Activated CD4-positive, alpha-beta T cell treated with anti-CD3 and anti-CD28 coated beads, Interleukin-2, amount 50 U/mL, for 16 hours (primary cell): ENCODE measurements at regions not wholly inside any gene's neighbourhood (a gene's known extent, or its start where the extent isn't known, plus 50 kb on each side); places are given as distances from the start of the nearest gene placed in this dataset.
"Not testable (repeated sequence)": the region's sequence is repeated elsewhere in the genome, so short reads cannot be mapped to it uniquely, and the experiment has no call there.

Experiments used
- DNase-seq: peaks from one replicate; pipeline ENCODE4 v3.0.0-alpha.2; 2020

DNA sequence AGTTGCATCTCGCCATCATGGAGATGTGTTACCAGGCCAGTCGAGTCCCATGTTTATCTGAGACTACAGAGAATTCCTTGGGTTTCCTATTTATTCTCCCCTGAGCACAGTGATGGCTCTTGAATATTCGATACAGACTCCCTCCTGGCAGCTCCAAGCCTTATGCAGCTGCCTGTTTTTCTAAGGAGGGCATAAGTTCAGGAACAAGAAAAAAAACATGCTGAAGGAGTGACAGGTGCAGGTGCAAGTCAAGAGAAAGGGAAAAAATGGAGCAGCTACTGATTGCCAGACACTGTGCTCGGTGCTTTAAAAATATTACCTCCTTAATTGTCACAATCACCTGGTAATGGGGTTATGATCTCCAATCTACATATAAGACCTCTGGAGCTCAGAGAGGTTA is 177.2 kb upstream of the DPP10 start:
- no peak for DNase-seq

- DNase-seq = no peak
Observed at GRCh38 chr2:114274957-114275356, 167.5 kb upstream of the DPP10 start.

DNA sequence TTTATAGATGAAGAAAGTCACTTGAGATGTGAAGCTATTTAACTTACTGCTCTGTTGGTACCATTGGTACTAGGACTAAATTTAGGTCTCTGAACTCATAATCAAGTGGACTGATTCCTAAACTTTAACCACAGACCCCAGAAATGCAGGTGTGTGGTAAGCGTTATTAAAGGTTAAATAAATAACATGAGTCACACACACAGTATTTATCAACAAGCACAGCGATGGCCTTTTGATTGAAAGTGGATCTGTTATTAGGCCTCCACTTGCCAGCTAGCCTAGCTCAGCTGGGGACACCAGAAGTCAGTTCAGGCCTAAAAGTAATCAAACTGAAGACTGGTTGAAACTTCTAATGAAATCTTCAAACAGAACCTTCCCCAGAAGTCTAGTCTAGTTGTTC is 161.3 kb upstream of the DPP10 start:
- no peak for DNase-seq

GRCh38 chr2:114283774-114284173 is 158.7 kb upstream of the DPP10 start:
- DNase-seq = no peak

DNA sequence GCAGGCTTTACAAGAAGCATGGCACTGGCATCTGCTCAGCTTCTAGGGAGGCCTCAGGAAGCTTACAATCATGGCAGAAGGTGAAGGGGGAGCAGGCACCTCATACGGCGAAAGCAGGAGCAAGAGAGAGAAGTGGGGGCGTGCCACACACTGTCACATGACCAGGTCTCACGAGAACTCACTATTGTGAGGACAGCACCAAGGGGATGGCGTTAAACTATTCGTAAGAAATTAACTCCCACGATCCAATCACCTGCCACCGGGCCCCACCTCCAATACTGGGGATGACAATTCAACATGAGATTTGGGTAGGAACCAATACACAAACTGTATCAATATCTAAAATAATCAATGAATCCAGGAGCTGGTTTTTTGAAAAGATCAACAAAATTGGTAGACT is 156.0 kb upstream of the DPP10 start:
- no peak for DNase-seq

DNA sequence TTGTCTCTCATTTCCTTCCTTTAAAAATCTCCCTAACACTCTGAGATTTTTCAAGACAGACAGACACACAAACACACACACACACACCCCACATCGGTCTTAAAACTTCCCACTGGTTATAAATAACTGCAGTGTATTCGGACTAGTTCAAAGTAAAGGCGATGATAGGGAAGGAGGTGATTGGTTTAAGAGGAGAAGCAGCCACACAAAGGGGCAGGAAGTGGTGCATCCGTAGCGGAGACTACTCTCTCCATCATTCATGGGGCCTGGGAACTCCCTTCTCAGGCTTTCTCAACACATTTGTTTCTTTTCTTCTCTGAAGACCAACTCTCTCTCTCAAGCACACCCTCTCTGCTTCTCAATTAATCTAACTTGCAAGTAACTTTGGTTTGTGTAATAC is 149.1 kb upstream of the DPP10 start:
- no peak for DNase-seq

GRCh38 chr2:114294741-114295140 is 147.7 kb upstream of the DPP10 start:
- no peak for DNase-seq

- not testable (repeated sequence) for DNase-seq
Observed at GRCh38 chr2:114300351-114300750, 142.1 kb upstream of the DPP10 start.

GRCh38 chr2:114316532-114317300 is 125.7 kb upstream of the DPP10 start:
- DNase-seq = no peak

DNA sequence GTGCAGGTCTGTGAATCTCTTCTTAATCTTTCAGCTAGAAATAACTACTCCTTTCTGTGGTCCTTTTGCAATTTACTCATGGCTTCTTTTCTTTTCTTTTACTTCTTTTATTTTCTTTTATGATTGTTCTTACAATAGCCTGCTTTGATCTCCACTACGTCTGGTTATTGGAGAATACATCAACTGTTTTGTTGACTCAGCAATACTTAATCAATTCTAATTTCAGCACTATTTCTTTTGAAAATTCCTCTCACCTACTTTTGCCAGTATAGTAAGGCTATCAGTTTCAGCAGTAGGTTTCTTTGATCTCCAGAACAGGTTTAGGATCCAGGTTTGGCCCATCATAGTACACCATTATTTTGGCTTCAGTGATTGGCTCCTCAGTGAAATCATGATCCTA is 111.8 kb upstream of the DPP10 start:
- no peak for DNase-seq

- no peak for DNase-seq
Observed at GRCh38 chr2:114331934-114332333, 110.5 kb upstream of the DPP10 start.

DNA sequence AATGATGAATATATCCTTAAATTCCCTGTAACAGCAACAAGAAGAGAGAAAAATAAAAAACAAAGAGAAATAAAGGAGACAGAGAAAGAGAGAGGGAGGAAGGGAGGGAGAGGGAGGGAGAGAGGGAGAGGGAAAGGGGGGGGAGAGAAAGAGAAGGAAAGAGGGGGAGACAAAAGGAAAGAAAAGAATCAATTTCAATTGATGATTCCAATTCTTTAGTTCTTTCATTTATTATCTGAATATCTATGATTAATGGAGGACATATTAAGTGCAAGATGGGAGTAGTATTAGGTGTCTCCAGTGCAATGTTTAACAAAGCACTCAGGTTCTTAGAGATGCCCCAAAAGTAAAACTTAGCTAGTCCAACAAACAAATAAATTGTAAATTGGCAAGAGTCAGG is 97.2 kb upstream of the DPP10 start:
- DNase-seq = no peak

DNA sequence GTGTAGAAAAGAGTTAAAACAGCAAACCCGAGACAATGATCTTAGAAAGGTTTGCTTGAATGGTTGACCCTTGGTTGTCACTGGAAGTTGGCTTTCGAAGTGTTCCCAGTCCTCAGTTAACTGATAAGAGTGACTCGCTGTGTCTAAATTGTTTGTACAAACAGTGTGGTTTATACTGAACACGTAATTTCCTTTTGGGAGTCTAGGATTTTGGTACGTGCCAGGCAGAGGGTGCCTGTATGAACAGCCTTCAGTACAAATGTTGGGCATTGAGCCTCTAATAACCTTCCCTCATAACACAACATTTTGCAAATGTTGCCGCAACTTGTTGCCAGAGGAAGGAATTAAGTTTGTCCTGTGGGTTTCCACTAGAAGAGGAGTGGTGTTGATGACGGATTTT is 95.8 kb upstream of the DPP10 start:
- DNase-seq = no peak

DNA sequence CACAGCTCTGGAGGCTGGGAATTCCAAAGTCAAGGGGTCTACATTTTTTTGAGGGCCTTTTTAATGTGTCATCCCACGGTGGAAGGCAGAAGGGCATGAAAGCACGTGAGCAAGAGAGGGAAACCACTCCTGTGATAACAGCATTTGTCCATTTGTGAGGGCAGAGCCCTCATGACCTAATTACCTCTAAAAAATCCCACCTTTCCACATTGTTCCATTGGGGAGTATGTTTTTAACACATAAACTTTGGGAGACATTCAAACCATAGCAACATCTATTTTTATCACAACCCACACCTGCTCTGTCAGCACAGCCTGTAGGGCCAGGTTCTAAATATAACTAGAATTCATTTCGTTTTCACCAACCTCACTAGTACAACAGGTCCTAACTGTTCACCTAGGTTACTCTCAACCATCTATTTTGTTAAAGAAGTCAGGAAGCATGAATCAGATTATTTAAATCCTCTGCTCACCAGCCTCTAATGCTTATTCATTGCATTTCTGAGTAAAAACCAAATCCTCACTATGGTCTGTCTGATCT is 92.2 kb upstream of the DPP10 start:
- no peak for DNase-seq

DNA sequence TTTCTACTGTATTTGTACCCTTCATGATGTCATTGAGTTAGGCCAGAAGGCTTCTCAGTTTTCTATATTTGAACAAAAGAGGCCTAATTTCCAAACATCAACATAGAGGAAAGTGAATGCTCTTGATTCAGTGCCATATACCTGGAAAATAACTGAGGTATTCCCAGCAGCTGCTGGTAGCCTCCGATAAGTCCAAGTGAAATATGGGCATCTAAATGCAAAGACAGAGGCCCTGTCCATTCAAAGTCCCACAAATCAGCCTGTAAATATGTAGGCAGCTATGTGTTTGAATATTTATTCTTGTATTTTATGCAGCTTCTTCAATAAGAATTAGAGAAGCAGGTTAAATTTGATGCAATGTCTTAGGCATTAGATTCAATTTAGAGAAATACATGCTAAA is 89.5 kb upstream of the DPP10 start:
- DNase-seq = no peak

DNA sequence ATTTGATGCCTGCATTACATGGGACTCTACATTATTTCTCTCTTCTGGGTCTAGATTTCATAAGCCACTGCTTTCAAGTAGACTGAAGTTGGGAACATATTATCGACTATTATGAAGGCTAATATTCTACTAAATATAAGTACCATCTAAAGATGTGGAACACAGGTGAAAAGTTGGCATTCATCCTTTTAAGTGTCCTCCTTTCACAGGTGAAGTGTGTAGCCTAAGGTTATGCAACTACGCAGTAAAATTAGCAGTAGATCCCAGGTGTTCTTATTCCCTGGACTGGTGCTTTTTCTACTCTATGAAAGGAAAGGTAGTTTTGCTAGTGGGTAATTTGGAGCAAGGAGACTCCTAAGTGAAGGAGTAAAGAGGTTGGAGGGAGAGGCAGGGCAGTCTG is 88.2 kb upstream of the DPP10 start:
- DNase-seq = no peak

GRCh38 chr2:114368705-114369104 is 73.7 kb upstream of the DPP10 start:
- no peak for DNase-seq

DNA sequence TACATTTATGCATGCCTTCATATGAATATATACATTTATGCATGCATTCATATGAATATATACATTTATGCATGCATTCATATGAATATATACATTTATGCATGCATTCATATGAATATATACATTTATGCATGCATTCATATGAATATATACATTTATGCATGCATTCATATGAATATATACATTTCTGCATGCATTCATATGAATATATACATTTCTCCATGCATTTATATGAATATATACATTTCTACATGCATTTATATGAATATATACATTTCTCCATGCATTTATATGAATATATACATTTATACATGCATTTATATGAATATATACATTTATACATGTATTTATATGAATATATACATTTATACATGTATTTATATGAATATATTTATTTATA is 70.7 kb upstream of the DPP10 start:
- not testable (repeated sequence) for DNase-seq

- DNase-seq = no peak
Observed at GRCh38 chr2:114373591-114373990, 68.8 kb upstream of the DPP10 start.

DNA sequence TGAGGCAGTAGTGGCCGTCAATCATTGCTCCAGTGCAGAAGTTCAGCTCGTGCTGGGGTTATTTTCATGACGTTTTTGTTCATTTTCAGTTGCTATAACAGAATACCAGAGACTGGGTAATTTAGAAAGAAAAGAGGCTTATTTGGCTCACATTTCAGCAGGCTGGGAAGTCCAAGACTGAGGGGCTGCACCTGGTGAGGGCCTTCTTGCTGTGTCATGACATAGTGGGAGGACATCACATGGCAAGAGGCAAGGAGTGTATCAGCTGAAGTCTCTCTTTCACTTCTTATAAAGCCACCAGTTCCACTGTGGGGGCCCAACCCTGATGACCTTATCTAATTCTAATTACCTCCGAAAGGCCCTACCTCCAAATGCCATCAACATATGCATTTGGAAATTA is 58.0 kb upstream of the DPP10 start:
- no peak for DNase-seq

GRCh38 chr2:114389021-114389420 is 53.4 kb upstream of the DPP10 start:
- DNase-seq = no peak
